MM.1S (cell line): ENCODE measurements at regions not wholly inside any gene's neighbourhood (a gene's known extent, or its start where the extent isn't known, plus 50 kb on each side); places are given as distances from the start of the nearest gene placed in this dataset.

Source experiments
- CTCF ChIP-seq: fragments of 300-600 bp; sonication (generic); IDR thresholded peaks from 2 replicates; pipeline ENCODE4 v1.5.1; 2016; ENCODE audit warnings: antibody characterized with exemption, low read length, mixed read lengths
- EZH2phosphoT487 ChIP-seq: fragments of 300-600 bp; sonication (generic); IDR thresholded peaks from 2 replicates; pipeline ENCODE4 v1.6.1; 2018; ENCODE audit warnings: antibody characterized with exemption, low read length

- TF ChIP-seq CTCF: no peak
- no peak for TF ChIP-seq EZH2phosphoT487
These were observed 109.1 kb upstream of the SCAF8 start for GRCh38 chr6:154624038-154624599.
